PC-9 (cell line): ENCODE measurements at regions not wholly inside any gene's neighbourhood (a gene's known extent, or its start where the extent isn't known, plus 50 kb on each side); places are given as distances from the start of the nearest gene placed in this dataset.

Experiments
- BruUV-seq: library from RNA; stranded (reverse); fragments of 400-500 nt; replicated peaks from 2 replicates; lab custom pipeline; 2021; lab: Mats Ljungman, UMichigan
- CTCF ChIA-PET: fragments of 300-600 bp; sonication (Branson Sonifier 250); formaldehyde crosslinking; loops from one replicate; lab custom pipeline; 2022; ENCODE audit warnings: antibody characterized with exemption; lab: Charles Lee
- POLR2A ChIA-PET: fragments of 300-600 bp; sonication (Branson Sonifier 250); formaldehyde crosslinking; loops from one replicate; lab custom pipeline; 2022; ENCODE audit warnings: antibody characterized with exemption; ENCODE audit not compliant: unreplicated experiment; lab: Charles Lee
- DNase-seq, 2 experiments: peaks; one replicate each; pipeline versions ENCODE4 v3.0.0 to v3.0.0-alpha.2; 2015 to 2022; ENCODE audit warnings: mixed read lengths in 1 of 2
- H2AFZ ChIP-seq: fragments of 200-600 bp; sonication (generic); 2 replicates; pipeline ENCODE4 v1.8.1; 2017; ENCODE audit warnings: antibody characterized with exemption
- H3F3A ChIP-seq: fragments of 200-600 bp; sonication (generic); 2 replicates; pipeline ENCODE4 v1.8.1; 2017; ENCODE audit warnings: antibody characterized with exemption, mild to moderate bottlenecking, low read depth; ENCODE audit not compliant: insufficient read depth
- H3K27ac ChIP-seq: fragments of 200-600 bp; sonication (generic); 2 replicates; pipeline ENCODE4 v1.6.1; 2016; ENCODE audit warnings: mixed run types
- H3K27me3 ChIP-seq: fragments of 200-600 bp; sonication (generic); 2 replicates; pipeline ENCODE4 v1.6.1; 2016; ENCODE audit warnings: low read depth, mixed run types; ENCODE audit not compliant: insufficient read depth
- H3K36me3 ChIP-seq: fragments of 200-600 bp; sonication (generic); 2 replicates; pipeline ENCODE4 v1.6.1; 2016; ENCODE audit warnings: low read depth, mixed run types
- H3K4me1 ChIP-seq: fragments of 200-600 bp; sonication (generic); replicated peaks from 2 replicates; pipeline ENCODE4 v1.6.1; 2016; ENCODE audit warnings: mixed run types; ENCODE audit not compliant: insufficient read depth
- H3K4me2 ChIP-seq: fragments of 200-600 bp; sonication (generic); 2 replicates; pipeline ENCODE4 v1.6.1; 2017; ENCODE audit warnings: mixed run types
- H3K4me3 ChIP-seq: fragments of 200-600 bp; sonication (generic); 2 replicates; pipeline ENCODE4 v1.6.1; 2016; ENCODE audit warnings: mixed run types
- H3K79me2 ChIP-seq: fragments of 200-600 bp; sonication (generic); 2 replicates; pipeline ENCODE4 v1.6.1; 2017; ENCODE audit warnings: low read depth, mixed run types
- H3K9me2 ChIP-seq: fragments of 200-600 bp; sonication (generic); 2 replicates; pipeline ENCODE4 v1.8.1; 2017; ENCODE audit warnings: mild to moderate bottlenecking; ENCODE audit not compliant: insufficient read depth
- H3K9me3 ChIP-seq: fragments of 200-600 bp; sonication (generic); 2 replicates; pipeline ENCODE4 v1.8.1; 2016; ENCODE audit warnings: low read depth; ENCODE audit not compliant: insufficient read depth
- H4K20me1 ChIP-seq: fragments of 200-600 bp; sonication (generic); 2 replicates; pipeline ENCODE4 v1.8.1; 2017; ENCODE audit not compliant: insufficient read depth
- CTCF ChIP-seq: fragments of 200-600 bp; sonication (generic); conservative IDR thresholded peaks from 2 replicates; pipeline ENCODE4 v1.6.1; 2017; ENCODE audit warnings: mixed run types, antibody characterized with exemption, mild to moderate bottlenecking, moderate library complexity
- EZH2 ChIP-seq: fragments of 200-600 bp; sonication (generic); IDR thresholded peaks from 2 replicates; pipeline ENCODE4 v1.8.0; 2017; ENCODE audit warnings: antibody characterized with exemption, low read depth
- intact Hi-C: fragments of 100-400 bp; cut with micrococcal nuclease; formaldehyde crosslinking; loops from one replicate; pipeline ENCODE4 v1.10.0; 2022; ENCODE audit not compliant: unreplicated experiment

- H3K27me3 ChIP-seq, result no peaks in the 10 kb centered on the region
- no peaks in the 10 kb centered on the region for H3K79me2 ChIP-seq
- H3K9me3 ChIP-seq, result peaks cover 9% of the 10 kb centered on the region; the same call in 1 of the 2 replicates
- no peak overlapping the region for H2AFZ ChIP-seq
- peaks cover 22% of the 10 kb centered on the region for H3F3A ChIP-seq
- H3K27ac ChIP-seq, result peak overlapping the region; percentile 89; the same call in 1 of the 2 replicates
- intact Hi-C loops, result no loop called here
- H3K36me3 ChIP-seq, result no peaks in the 10 kb centered on the region
- H3K9me2 ChIP-seq, result no peaks in the 10 kb centered on the region
- TF ChIP-seq CTCF, result no peak
- TF ChIP-seq EZH2, result no peak
- H4K20me1 ChIP-seq, result no peaks in the 10 kb centered on the region
- BruUV-seq, result no TSS peak
- H3K4me3 ChIP-seq, result no peak overlapping the region
- ChIA-PET CTCF (no interaction called here), POLR2A (no interaction called here)
- H3K4me1 ChIP-seq, result peaks cover 26% of the 10 kb centered on the region
- DNase-seq, result no peak
- H3K4me2 ChIP-seq, result no peak overlapping the region
Measured at GRCh38 chr18:55857409-55857808, 269.4 kb upstream of the TCF4 start.

GRCh38 chr18:55856679-55857078 is 268.7 kb upstream of the TCF4 start:
- no TSS peak for BruUV-seq
- no peaks in the 10 kb centered on the region for H3K36me3 ChIP-seq
- no peak overlapping the region for H3K4me3 ChIP-seq
- H3K4me1 ChIP-seq, result peaks cover 26% of the 10 kb centered on the region
- H3K4me2 ChIP-seq, result peak overlapping the region; percentile 46
- ChIA-PET POLR2A (no interaction called here), CTCF (no interaction called here)
- H3K27ac ChIP-seq, result peak overlapping the region; percentile 89
- no peak for DNase-seq
- no peaks in the 10 kb centered on the region for H3K27me3 ChIP-seq
- intact Hi-C loops, result no loop called here
- H3F3A ChIP-seq, result peaks cover 22% of the 10 kb centered on the region
- H4K20me1 ChIP-seq, result no peaks in the 10 kb centered on the region
- TF ChIP-seq CTCF, result no peak
- no peak for TF ChIP-seq EZH2
- H3K9me3 ChIP-seq, result peaks cover 9% of the 10 kb centered on the region; the same call in 1 of the 2 replicates
- H3K9me2 ChIP-seq, result no peaks in the 10 kb centered on the region
- H2AFZ ChIP-seq, result no peak overlapping the region
- no peaks in the 10 kb centered on the region for H3K79me2 ChIP-seq

GRCh38 chr18:55856229-55856628 is 268.2 kb upstream of the TCF4 start:
- POLR2A ChIA-PET, result no interaction called here
- peaks cover 22% of the 10 kb centered on the region for H3F3A ChIP-seq
- DNase-seq, result peak; percentile 11 to 98
- TF ChIP-seq CTCF, result no peak
- TF ChIP-seq EZH2, result no peak
- no peaks in the 10 kb centered on the region for H3K79me2 ChIP-seq
- H3K9me3 ChIP-seq, result peaks cover 9% of the 10 kb centered on the region; the same call in 1 of the 2 replicates
- no peaks in the 10 kb centered on the region for H3K27me3 ChIP-seq
- no peak overlapping the region for H3K4me3 ChIP-seq
- CTCF ChIA-PET, result no interaction called here
- H3K9me2 ChIP-seq, result no peaks in the 10 kb centered on the region
- peak overlapping the region; percentile 46 for H3K4me2 ChIP-seq
- no peaks in the 10 kb centered on the region for H4K20me1 ChIP-seq
- H3K27ac ChIP-seq, result peak overlapping the region; percentile 89
- H2AFZ ChIP-seq, result no peak overlapping the region
- H3K4me1 ChIP-seq, result peaks cover 26% of the 10 kb centered on the region
- intact Hi-C loops, result no loop called here
- no TSS peak for BruUV-seq
- H3K36me3 ChIP-seq, result no peaks in the 10 kb centered on the region
